NOMO-1 treated with dmso at 0.1 percent for 144 hours (cell line): ENCODE measurements at regions not wholly inside any gene's neighbourhood (a gene's known extent, or its start where the extent isn't known, plus 50 kb on each side); places are given as distances from the start of the nearest gene placed in this dataset.

Source experiments
- DNase-seq: peaks from one replicate; lab custom pipeline; 2025; ENCODE audit not compliant: unreplicated experiment; lab: John Stamatoyannopoulos, UW

DNA sequence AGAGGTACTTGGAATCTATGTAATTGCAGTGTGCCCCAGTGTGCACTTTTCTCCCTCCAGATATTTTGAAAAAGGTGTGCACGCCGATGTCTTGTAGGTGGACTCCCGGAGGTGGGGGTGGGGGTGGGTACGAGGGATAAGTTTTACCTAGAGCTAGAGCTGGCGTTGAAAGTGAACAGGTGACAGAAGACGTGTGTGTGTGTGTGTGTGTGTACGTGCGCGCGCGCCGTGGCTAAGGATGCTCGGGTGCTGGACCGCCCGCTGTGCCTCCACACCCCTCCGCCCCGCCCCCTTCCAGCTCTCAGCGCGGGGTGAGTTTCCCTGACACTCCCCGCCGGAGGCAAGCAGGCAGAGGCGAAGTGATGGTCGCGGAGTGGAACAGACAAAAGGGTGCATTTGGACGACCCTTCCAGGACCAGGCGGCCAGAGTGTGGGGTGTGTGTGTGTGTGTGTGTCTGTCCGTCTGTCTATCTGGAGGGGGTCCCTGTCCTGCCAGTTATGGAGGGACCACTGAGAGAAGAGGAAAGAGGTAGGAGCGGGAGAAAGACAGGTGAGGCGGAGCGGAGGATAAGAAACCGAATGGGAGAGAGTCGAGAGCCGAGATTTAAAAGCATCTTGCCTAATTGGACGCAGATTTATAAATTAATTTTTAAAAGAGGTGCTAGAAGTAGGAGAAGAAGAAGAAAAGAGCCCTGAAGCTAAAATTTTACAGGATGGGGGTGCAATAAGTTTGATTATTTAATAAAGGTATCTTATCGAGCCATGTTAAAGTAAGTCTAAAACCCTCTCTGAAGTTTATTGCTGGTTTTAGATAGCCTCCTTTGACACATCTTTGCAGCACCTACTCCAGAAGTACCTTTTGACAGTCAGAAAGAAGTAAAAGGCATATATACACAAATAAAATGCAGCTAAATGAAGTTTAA is 335.8 kb upstream of the THRB start:
- DNase-seq, result no peak

DNA sequence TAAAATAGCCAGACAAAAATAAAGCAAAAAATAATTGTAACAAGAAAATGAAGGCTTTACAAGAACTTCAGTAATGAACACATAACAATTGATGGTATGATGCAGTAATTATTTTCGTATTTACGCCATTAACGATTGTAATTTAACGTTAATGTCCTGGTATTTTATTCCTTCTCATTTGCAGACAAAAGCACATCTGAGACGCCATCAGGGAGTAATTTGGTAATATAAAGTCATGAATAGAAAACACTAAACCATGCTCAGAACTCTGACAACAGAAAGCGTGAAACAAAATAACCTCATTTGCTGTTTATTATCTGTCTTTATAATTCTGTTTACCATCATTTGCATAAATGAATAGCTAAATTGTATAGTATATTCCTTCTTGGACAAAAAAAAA is 336.6 kb upstream of the THRB start:
- no peak for DNase-seq

DNA sequence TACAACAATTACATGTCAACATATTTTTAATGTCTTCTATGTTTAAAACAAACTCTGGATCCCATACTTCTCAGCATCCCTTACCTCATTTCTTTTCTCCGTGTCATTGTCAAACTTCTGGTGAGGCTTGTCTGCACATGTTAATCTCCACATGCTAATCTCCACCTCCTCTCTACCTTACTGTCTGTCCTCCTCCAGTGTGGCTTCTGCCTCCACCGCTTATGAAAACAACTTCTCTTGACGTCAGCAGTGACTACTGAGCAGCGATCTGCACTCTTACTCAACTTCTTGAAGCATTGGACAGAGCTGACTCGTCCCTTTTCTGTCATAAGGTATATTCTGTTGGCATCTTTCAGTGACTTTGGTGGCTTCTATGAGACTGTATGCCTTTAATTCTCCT is 338.2 kb upstream of the THRB start:
- DNase-seq, result no peak

DNA sequence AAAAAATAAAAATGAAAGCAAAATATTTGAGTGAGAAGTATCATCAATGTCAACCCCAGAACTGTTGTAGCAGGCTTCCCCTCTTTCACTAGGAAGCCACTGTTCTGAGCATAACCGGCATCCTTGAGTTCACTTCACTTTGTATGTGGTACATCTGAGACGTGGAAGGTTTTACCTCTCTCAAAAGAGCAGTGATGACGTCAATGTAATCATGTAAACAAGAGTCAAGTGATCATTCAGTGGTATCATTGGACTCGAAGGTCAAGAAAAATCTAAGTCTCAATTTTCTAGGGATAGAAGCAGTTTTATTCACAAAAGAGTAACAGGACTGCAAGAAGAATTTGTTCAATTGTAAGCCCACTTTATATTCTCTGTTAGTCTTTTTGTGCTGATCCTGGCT is 339.8 kb upstream of the THRB start:
- no peak for DNase-seq

DNA sequence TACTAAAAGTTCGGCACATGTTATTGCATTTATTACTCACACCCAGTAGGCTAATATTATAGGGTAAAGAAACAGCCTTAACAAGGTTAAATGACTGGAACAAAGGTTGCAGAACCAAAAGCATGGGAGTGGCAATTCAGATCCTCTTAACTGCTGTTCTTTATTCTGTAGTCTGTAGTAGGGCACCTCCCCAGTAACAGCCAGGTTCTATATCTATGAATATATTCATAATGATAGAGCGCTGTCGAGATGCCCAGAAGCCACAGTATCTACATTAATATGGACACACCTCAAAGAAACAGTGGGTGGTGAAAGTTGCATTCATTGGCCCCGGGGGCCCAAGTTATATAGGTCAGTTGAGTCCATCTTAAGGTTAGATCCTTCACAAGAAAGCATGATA is 340.9 kb upstream of the THRB start:
- no peak for DNase-seq

DNA sequence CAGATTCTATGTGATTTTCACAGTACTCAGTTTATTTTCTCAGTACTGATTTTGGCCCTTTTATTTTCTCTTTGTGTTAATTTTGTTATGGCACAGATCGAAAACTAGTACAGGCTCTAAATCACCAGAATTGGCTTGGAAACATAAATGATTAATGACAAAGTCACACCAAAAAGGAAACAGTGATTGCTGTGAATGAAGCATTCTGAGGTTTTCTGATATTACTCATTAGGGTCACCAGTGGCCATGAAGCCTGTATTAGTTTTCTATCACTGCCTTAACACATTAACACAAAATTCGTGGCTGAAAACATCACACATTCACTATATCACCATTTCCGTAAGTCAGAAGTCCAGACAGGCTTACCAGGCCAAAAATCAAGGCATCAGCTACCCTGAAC is 343.0 kb upstream of the THRB start:
- no peak for DNase-seq

DNA sequence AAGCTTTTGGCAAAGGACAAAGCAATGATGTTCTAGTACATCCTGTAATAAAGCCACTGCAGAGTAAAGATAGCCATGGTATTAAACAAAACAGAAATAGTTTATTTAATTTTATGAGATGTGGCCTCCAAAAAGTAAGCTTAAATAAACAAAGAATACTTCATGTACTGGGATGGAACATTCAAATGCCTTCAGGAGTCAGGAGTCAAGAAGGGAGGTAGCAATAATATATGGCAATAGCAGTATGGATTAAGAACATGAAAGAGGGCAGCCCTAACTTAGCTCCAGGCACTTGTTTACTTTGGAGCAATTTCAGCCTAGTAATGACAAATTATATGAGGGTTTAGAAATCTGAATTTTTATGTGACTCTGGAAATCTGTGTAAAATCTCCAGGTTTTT is 343.9 kb upstream of the THRB start:
- DNase-seq, result no peak

DNA sequence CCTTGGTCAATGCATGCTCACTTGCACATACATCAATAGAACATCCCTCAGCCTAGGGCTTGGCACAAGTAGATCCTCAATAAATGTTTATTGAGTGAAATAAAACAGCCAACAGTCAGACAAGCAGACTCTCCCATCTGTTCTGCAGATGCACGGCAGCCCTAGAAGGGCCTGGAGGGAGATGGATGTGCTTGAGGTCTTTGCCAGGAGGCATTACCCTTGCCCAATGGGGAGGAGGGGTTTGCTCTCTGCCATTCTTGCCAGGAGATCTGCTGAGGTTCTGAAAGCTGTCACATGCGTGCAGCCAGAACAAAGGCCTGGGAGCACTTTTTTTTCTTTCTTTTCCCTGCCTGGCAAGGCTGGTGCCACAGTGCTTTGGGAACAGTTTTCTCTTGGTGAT is 349.3 kb upstream of the THRB start:
- no peak for DNase-seq

DNA sequence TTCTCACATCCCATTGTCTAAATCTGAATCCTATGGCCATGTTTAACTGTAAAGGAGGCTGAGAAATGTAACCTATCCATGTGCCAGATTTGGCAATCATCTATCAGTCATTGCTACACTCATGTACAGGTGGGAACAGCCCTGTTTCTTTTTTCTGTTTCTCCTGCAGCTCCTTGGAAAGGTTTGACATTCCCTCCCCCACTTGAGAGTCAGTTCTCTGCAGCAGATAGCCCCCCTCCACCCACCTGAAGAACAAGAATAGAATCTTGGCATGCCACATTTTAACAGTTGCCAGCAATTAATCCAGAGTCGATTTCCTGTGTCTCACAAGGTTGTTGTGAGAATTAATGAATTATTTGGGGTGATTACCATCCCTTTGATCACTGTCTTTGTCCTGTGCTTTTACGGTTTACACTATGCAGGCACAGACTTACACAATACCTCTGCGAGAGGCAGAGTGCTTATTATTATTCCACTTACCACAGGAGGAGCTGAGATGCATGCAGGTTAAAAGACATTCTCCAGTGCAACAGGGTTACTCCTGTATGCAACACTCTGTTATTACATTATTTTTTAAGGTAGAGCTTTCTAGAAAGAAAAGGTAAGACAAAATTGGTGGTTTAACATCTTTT is 351.0 kb upstream of the THRB start:
- no peak for DNase-seq

DNA sequence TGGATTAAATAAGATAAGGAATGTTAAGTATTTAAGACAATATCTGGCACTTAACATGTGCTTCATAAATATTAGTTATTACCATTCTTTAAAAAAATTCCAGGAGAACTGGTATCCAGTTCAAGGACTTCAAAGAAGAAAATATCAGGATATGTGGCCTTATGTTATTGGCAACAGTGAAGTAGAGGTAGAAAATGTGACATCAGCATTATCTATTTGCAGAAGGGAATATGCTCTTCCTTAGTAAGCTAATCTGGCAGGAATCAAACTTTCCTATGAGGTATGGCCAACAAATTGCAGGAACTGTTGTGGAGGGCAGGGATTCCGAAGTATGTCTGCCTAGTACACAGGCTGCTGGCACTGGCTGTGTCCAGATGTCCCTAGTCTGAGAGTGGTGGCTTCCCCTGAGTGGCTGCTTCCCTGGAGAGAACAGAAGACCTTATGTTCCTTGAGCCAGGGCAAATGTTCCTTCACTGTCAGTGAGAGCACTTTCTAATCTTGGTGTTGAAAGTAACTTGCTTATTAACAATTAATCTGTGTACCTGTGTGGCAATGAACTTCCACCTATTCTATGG is 351.7 kb upstream of the THRB start:
- no peak for DNase-seq

DNA sequence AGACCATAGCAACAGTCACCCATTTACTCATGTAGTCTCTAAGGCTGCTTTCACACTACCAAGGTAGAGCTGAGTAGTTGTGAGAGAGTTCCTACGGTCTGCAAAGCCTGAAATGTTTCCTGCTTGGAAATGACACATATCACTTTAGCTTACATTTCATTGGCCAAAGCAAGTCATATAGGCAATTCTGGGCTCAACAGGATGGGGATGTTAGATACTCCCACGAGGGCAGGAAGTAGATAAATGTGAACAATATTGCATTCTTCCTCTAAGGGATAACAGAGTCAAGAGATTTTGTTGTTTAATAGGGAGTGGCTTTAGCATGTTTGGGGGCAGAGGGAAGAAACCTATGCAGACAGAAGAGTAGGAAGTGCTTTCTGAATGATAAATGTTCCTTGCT is 355.6 kb upstream of the THRB start:
- DNase-seq, result no peak

DNA sequence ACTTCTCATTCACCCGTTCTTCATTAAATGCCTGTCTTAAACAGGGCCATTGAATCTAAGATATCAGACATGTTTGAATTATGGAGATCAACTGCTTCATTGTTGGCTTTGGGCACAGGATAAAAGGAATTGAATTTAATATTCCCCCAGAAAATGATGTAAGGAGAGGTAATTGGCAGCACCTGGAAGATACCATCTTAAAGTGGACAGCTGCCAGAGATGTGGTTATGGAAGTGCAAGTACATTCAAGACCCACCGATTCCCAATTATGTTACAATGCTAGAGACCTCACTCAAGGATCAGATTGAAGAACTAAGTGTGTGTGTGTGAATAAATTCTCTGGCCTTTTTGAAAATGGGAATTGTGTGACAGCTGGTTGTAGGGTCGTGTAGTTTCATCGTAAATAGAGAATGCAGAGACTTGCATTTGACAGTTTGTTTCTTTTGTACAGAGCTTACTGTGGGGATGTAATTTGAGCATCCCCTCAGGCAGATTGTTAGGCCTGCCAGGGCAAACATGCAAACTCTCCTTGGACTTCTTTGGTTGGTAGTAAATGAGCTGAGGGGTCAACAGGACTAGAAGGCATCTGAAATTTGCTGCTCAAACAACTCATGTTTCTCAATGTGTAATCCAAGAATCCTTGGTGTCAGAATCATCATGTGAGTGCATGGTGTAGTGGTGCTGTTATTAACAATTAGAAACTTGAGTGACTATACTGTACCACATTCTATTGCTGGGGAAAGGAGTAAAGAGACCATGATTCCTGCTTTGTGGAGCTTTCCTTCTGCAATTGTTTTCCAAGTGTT is 359.2 kb upstream of the THRB start:
- DNase-seq, result no peak

DNA sequence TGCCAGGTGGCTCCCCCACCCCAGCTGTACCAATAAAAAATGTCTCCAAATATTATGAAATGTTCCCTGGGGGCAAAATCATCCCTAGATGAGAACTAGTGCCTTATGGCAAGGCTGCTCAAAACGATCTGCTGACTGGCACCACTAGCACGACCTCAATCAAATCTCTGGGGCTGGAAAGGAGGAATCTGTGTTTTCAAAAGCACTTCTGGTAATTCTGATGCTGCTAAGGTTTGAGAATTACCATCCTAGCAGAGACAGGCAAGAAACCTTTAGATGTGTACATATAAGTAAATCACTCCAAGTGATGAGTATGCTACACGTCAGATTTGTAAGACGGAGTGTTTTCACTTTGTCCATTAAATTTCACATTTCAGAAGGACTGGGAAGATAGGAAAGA is 360.1 kb upstream of the THRB start:
- no peak for DNase-seq

DNA sequence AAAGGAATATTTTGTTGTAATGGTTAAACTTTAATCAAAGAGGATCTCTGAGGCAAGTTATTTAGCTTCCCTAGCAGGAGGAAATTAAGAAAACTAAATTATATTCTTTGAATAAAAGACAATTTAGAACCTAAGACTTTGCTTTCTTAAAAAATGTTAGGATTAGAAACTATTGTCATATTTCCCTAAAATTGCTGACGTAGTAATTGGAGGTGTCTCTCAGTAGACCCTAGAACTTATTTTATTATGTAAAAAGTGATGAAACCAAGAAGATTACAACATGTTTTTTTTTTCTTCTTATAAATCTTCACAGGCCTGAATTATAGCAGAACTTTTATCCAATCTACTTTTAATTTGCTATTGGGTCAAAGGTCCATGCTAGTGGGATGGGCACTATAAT is 363.3 kb upstream of the THRB start:
- no peak for DNase-seq

DNA sequence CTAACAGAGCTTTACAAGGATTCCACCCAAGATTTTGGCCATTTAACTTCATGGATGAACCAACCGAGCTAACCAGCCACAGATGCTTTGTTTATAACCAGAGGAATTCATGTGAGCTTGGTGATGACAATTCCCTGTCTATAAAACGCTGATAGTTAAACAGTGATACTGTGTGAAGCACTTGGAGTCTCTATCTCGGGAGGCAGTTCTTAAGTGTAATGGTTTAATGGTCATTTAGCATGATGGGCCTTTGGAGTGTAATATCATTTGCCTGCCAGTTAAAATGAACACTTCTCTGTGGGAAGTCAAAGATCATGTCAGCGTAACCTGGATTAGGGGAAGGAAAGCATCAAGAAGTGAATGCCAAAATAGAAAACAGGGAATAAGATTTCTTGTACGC is 368.6 kb upstream of the THRB start:
- DNase-seq, result no peak

DNA sequence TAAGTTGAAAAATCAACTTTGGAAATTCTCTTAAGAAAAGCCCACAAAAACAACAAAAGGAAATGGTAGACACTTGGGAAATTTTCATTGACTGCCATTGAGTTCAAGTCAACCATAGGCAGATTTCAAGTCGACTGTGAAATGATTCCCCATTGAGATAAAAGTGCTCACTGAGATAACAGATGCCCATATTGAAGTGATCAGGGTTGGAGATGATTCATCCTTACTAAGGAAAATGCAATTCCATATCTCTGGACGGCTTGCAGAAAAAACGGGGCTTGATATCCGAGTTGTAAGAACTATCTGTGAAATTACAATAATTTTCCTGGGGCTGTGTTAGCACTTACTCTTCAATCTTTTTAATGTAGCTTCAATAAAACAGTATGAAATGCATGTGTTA is 373.1 kb upstream of the THRB start:
- no peak for DNase-seq

DNA sequence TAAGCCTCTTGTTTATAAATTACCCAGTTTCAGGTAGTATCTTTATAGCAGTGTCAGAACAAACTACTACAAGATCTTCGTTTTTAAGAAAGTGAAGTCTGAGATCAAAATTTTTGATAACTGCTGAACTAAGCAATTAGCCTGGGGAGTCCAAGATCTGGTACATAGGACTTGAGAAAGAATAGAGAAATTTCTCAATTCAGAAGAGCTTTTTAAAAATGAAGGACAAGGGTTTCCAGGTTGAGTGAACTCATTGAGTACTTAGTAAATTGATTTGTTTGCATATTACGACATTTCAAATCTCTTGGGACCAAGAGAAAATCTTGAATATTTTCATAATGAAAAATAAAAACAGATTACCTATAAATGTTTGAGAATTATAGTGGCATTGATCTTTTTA is 386.6 kb upstream of the THRB start:
- DNase-seq, result no peak

DNA sequence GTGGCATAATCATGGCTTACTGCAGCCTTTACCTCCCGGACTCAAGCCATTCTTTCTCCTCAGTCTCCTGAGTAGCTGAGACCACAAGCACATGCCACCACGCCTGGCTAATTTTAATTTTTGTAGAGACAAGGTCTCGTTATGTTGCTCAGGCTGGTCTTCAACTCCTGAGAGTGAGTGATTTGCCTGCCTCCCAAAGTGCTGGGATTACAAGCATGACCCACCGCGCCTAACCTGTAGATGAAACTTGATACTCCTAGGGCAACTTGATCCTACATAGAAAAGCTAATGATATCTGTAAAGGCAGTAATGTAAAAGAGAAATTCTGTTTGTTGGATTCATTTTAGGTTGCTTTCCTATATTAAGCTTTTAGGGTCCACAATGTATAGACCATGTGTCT is 391.9 kb upstream of the THRB start:
- no peak for DNase-seq

DNA sequence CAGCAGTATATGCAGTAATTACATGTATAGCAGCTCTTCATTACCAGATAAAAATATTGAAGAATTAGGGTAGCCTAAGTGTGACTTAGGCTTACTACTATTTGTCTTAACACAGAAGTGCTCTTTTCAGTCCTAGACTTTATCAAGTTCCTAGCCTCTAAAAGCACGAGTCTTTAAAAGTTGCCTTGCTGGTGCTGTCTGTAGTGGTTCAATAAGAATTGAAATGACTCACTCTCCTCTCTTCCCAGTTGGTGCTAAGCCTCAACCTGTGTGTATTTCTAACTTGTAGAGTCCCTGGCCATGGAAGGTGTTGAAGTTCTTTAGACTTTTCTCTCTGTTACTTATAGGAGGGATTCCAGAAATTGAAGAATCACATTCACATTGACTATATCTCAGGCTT is 395.4 kb upstream of the THRB start:
- no peak for DNase-seq

DNA sequence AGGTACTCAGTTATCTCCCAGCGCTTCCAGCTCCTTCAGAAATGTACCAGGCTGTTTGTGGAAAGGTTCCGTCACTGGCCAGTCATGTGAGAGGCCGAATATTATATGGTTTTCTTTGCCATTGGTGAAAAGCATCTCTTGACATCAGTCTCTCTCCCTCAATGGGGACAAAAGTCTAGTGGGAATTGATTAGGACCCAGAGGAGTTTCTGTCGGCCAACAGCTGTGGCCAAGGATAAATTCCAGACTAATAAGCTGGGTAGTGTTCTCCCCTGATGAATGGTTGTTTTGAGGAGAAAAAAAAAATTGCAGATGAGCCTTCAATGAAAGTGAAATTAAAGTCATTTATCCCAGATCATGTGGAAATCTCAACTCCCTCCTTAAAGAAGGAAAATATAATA is 404.7 kb upstream of the THRB start:
- no peak for DNase-seq

DNA sequence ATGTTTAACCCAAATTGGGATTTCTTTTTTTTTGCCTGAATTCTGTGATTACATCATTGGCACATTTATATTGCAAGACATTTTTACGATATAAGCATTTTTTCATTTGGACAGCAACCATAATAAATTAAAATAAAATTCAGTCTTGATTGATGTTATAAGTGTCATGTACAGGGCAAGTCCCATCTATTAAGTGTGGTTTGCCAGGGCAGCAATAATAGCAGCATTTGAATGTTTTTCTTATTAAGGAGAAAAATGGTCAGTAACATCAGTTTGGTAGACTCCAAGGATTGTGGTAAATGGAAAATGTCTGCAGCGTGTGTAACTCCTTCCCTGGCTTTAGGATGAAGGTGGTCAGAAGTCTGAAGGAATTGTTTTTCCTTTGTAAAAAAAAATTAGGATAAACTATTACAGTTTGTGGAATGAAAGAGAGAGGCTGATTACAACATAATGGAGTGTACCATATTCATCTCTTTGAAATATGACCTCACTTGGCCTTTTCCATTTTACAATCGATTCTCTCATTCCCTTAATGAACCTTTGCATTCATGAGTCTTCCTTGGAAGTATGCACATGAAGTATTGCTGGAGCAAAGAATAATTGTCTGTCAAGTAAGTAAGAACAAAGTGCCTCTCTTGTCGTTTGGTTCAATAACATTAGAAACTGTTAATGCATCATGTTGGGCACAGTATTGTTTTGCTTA is 405.4 kb upstream of the THRB start:
- DNase-seq, result no peak
